ENCODE measurements at regions not wholly inside any gene's neighbourhood (a gene's known extent, or its start where the extent isn't known, plus 50 kb on each side); places are given as distances from the start of the nearest gene placed in this dataset.

DNA sequence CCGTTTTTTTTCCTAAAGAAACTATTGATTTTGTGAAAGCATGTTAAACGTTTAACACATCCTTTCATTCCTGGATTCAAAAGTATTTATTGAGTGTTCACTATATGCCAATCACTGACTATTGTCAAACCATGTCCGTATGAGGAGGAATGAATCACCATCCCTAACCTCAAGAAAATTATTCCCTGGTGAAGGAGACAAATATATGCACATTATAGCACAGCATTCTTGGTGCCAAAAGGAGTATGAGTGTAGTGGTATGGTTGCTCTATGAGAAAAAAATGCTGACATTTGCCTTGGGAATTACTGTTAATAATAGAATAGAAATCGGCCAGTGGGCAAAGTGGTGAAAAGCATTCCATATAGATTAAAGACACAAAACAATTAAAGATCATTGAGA is 1390.1 kb downstream of the MRPL39 start:
- TF ChIP-seq, protein P1, sequence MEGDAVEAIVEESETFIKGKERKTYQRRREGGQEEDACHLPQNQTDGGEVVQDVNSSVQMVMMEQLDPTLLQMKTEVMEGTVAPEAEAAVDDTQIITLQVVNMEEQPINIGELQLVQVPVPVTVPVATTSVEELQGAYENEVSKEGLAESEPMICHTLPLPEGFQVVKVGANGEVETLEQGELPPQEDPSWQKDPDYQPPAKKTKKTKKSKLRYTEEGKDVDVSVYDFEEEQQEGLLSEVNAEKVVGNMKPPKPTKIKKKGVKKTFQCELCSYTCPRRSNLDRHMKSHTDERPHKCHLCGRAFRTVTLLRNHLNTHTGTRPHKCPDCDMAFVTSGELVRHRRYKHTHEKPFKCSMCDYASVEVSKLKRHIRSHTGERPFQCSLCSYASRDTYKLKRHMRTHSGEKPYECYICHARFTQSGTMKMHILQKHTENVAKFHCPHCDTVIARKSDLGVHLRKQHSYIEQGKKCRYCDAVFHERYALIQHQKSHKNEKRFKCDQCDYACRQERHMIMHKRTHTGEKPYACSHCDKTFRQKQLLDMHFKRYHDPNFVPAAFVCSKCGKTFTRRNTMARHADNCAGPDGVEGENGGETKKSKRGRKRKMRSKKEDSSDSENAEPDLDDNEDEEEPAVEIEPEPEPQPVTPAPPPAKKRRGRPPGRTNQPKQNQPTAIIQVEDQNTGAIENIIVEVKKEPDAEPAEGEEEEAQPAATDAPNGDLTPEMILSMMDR (IDR thresholded peaks at IDR 0.05): no peak
- TF ChIP-seq EZH2 (IDR thresholded peaks at IDR 0.05; ENCODE audit: borderline replicate concordance, insufficient read depth, low read depth, low read length, poor library complexity, severe bottlenecking): no peak

All from B cell (primary cell).